Mucosa of gallbladder (tissue), 1 donor: ENCODE measurements at regions not wholly inside any gene's neighbourhood (a gene's known extent, or its start where the extent isn't known, plus 50 kb on each side); places are given as distances from the start of the nearest gene placed in this dataset.
A peak's percentile ranks its signal among the peaks of the same experiment; 100 is the strongest.
"Not testable (repeated sequence)": the region's sequence is repeated elsewhere in the genome, so short reads cannot be mapped to it uniquely, and the experiment has no call there.

ENCODE experiments used
- DNase-seq: peaks from one replicate; pipeline ENCODE4 v3.0.0-alpha.2; 2020; ENCODE audit warnings: low spot score
- donor health status: DM: no; HTN: no; CAD: no.

GRCh38 chr2:40690525-40690924, 238.6 kb upstream of the SLC8A1 start:
- no peak for DNase-seq

DNA sequence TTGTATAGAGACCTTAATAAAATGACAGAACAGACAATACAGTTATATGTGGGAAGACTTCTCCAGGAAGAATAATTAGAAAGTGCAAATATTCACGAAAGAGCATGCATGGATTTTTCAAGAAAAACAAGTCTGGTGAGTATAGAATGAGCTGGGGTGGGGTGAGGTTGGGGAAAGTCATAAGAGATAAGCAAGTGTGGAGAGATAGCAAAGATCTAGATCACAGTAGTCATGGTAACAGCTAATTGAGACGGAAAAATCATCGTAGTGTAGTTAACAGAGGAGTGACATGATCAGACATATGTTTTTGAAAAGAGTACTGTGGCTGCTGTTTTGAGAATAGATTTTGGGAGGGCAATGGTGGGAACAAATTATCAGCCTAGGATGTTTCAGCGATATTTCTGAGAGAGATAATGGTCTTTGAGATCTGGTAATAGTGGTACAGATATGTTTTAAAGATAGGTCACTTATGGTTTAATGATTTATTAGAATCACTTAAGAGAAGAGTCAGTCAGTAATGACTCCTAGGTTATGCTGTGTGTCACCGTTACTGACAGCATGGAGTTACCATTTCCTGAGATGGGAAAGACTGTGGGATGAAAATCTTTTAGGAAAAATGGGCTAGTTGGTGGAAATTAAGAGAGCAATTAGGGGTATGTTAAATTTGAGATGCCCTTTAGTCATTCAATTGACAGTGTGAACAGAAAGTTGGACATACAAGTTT, 248.5 kb upstream of the SLC8A1 start:
- no peak for DNase-seq

DNA sequence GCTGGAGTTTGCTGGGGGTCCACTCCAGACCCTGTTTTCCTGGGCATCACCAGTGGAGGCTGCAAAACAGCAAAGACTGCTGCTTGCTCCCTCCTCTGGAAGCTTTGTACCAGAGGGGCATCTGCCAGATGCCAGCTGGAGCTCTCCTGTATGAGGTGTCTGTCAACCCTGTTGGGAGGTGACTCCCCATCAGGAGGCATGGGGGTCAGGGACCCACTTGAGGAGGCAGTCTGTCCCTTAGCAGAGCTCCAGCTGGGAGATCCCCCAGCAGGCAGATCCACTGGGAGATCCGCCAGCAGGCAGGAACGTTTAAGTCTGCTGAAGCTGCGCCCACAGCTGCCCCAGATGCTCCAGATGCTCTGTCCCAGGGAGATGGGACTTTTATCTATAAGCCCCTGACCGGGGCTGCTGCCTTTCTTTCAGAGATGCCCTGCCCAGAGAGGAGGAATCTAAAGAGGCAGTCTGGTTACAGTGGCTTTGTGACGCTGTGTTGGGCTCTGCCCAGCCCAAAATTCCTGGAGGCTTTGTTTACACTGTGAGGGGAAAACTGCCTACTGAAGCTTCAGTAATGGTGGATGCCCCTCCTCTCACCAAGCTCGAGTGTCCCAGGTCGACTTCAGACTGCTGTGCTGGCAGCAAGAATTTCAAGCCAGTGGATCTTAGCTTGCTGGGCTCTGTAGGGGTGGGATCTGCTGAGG, 260.5 kb upstream of the SLC8A1 start:
- DNase-seq, result not testable (repeated sequence)

- DNase-seq, result no peak
These were observed 265.0 kb upstream of the SLC8A1 start for GRCh38 chr2:40716879-40717278.

GRCh38 chr2:40719414-40719813, 267.5 kb upstream of the SLC8A1 start:
- DNase-seq, result no peak

- DNase-seq, result no peak
These were observed 269.7 kb upstream of the SLC8A1 start for GRCh38 chr2:40721595-40721994.

DNA sequence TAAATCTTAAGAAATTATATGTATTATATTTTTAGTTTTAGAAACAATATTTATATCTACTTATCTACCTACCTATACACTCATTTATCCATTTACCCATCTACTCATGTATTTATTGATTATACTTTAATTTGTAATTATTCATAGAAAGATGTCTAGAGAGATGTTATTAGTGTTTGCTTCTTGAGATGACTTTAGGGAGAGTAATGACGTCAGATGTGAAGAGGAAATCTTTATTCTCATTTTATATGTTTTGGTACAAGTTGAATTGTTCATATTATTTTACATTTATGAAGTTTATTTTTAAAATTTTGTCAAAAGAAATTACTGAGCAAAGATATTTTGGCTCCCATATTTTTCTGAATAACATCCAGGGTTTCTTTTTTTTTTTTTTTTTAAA, 271.3 kb upstream of the SLC8A1 start:
- DNase-seq, result no peak

DNA sequence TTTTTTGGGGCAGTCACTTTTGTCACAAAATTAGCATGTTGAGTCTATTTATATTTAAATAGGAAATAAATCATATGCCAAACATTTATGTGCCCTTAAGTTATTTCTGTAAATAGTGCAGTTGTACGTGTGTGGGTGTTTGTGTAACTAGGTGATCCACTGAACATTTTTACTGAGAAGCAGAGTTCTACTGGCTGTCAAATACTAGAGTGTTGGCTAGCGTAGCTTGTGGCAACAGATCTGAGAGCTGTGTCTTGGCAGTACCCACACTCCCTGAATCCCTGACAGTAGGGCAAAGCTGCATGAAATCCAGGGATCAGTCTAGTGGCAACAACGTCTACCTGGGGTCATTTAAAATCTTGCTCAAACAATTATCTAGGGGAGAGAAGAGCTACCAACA, 273.1 kb upstream of the SLC8A1 start:
- DNase-seq, result no peak

GRCh38 chr2:40725950-40726349, 274.1 kb upstream of the SLC8A1 start:
- DNase-seq, result no peak

- no peak for DNase-seq
These were observed 282.9 kb upstream of the SLC8A1 start for GRCh38 chr2:40734797-40735196.

- no peak for DNase-seq
These were observed 285.3 kb upstream of the SLC8A1 start for GRCh38 chr2:40737180-40737579.

GRCh38 chr2:40740419-40740818, 288.5 kb upstream of the SLC8A1 start:
- no peak for DNase-seq

GRCh38 chr2:40741532-40741931, 289.6 kb upstream of the SLC8A1 start:
- no peak for DNase-seq

DNA sequence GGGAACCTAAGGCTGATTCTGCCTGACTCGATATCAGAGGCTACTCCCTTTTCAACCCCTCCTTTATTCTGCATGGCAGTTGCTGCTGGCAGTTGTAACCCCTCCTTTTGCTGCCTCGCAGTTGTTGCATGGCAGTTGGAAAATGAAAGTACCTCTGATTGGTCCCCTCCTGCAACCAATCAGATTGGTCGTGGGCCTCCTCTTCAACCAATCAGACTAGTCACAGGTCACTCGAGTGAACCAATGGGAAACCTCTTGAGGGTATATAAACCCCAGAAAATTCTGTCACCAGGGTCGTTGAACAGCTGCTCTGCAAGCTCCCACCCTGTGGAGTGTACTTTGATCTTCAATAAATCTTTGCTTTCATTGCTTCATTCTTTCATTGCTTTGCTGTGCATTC, 294.3 kb upstream of the SLC8A1 start:
- no peak for DNase-seq

DNA sequence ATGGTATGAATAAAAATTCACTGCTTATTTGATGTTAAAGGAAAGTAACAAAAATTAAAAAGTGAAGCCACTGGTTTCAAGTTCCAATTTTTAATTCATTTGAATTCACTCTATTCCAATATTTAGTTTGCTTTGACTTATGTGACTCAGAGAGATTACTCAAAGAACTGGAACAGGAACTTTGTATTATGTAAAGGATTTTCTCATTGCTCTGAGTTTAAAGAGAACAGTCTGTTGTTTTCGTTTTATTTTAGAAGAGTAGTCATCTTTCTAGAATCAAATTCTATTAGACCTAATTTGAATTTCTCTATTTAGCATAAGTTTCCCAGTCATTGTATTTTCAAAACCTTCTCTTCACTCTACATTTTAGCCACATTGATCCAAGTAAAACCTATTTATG, 300.1 kb upstream of the SLC8A1 start:
- DNase-seq, result no peak

DNA sequence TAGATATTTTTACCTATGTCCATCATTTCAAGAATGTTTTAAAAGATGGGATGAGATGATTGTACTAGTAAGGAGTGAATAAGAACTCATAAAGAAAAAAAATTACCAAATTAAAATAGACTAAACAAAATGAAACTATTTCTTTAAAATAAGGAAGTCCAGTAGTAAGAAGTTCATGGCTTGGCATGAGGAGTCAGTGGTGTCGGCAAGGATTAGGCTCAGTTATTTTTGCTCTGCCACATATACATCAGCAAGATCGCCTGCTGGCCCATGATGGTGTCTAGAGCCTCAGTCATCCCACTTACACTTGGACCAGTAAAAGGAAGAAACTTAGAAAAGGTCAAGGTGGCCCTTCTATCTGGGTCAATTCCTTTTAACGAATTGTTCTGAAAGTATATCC, 300.9 kb upstream of the SLC8A1 start:
- no peak for DNase-seq

DNA sequence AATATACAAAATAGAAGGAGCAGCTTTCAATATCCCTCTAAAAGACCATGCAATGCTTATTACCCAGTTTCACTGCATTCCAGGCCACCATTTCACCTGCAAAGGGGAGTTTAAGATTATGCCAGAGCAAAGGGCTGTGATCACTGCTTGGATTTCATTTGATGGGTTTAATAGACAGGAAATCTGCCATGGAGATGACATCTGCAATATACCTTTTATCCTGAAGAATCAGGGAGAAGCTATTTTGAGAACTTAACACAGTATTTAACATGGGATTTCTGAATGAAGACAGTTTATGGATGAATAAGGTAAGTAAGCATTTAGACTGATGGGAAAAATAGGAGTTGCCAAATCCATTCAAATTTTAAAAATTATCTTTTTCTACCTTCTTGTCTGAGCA, 303.0 kb upstream of the SLC8A1 start:
- no peak for DNase-seq

DNA sequence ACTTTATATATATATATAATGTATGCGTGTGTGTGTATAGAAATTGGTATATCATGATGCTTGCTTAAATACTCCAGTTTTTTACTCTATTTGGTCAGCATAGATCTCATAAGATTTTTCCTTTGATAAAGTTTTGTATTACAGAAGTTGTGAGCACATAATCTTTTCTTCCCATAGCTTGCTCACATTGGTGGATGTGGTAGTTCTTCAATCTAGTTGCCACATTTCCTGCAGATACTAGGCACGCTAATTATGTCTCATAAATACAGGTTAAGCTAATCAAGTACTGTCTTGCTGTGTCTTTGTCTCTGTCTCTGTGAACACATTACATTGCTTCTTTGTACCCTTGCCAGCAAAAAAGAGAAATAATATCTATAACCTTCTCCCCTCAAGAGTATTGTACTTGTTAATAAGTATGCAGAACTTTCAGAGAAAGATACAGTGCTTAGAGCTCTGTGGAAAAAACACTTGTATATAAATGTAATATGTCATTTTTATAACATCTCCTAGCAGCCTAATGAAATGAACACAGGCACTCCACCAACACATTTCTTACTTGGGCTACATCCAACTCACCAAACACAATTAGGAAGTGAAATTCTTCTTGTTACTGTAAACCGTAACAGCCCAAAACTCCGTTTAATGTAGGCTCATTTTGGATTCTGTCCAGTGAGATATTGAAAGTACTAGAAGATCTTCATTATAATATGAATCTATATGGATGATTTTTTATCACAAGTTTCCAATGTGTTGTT, 306.7 kb upstream of the SLC8A1 start:
- DNase-seq, result no peak

GRCh38 chr2:40760071-40760666, 308.3 kb upstream of the SLC8A1 start:
- peak; percentile 21 for DNase-seq

GRCh38 chr2:40773291-40773690, 321.4 kb upstream of the SLC8A1 start:
- no peak for DNase-seq

DNA sequence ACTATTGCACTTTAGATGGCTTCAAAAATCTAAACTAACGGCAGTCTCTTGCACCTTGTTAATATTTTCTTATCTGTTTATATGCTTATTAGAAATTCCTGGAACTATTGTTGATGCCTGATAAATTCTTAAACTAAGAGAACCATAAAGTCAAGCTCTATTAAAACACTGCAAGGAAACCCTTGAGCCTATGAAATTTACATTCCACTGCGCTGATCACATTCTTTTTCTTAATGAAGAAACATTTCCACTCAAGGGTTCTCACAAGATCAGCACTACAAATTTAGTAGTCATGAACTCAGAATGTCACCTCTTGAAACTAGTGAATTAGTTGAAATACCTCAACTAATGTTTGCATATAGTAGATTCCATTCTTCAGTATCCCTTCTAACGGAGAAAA, 331.8 kb upstream of the SLC8A1 start:
- no peak for DNase-seq

GRCh38 chr2:40786636-40787035, 334.7 kb upstream of the SLC8A1 start:
- DNase-seq, result no peak

DNA sequence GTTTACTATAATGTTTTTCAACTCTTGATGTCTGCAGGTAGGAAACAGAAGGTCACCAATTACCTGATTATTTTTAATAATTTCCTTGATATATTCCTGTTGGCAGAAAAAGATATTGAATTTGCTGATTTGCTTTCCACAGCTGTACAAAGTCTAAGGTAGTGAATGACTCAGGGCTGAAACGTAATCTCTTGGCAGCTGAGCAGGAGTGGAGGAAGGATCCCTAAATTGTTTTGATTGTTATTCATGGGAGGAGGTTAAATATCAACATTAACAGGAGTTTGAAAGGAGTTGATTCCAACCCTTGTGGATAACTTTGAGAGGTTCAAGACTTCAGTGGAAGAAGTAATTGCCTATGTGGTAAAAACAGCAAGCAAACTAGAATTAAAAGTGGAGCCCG, 345.2 kb upstream of the SLC8A1 start:
- DNase-seq, result peak; percentile 54
